ENCODE measurements at regions not wholly inside any gene's neighbourhood (a gene's known extent, or its start where the extent isn't known, plus 50 kb on each side); places are given as distances from the start of the nearest gene placed in this dataset.
"Not testable (repeated sequence)": the region's sequence is repeated elsewhere in the genome, so short reads cannot be mapped to it uniquely, and the experiment has no call there.

GRCh38 chr6:147965448-147965847, 377.2 kb upstream of the SASH1 start:
- not testable (repeated sequence) for DNase-seq (ENCODE audit: low read depth in 2 of 2)

- no peak for DNase-seq (ENCODE audit: low read depth in 2 of 2)
These were observed 371.7 kb upstream of the SASH1 start for GRCh38 chr6:147970970-147971369.

GRCh38 chr6:147972448-147972847, 370.2 kb upstream of the SASH1 start:
- DNase-seq (ENCODE audit: low read depth in 2 of 2) = no peak

GRCh38 chr6:147973806-147974205, 368.8 kb upstream of the SASH1 start:
- no peak for DNase-seq (ENCODE audit: low read depth in 2 of 2)

- no peak for DNase-seq (ENCODE audit: low read depth in 2 of 2)
These were observed 368.3 kb upstream of the SASH1 start for GRCh38 chr6:147974376-147974775.

- DNase-seq (ENCODE audit: low read depth in 2 of 2) = no peak
These were observed 364.7 kb upstream of the SASH1 start for GRCh38 chr6:147977851-147978465.

- DNase-seq (ENCODE audit: low read depth in 2 of 2) = no peak
These were observed 362.7 kb upstream of the SASH1 start for GRCh38 chr6:147979966-147980365.

GRCh38 chr6:147983581-147984366, 358.9 kb upstream of the SASH1 start:
- DNase-seq (ENCODE audit: low read depth in 2 of 2) = no peak

- no peak for DNase-seq (ENCODE audit: low read depth in 2 of 2)
These were observed 355.8 kb upstream of the SASH1 start for GRCh38 chr6:147986846-147987245.

GRCh38 chr6:147990159-147990558, 352.5 kb upstream of the SASH1 start:
- DNase-seq (ENCODE audit: low read depth in 2 of 2) = no peak

GRCh38 chr6:147991961-147992360, 350.7 kb upstream of the SASH1 start:
- DNase-seq (ENCODE audit: low read depth in 2 of 2) = no peak

- DNase-seq (ENCODE audit: low read depth in 2 of 2) = no peak
These were observed 343.6 kb upstream of the SASH1 start for GRCh38 chr6:147999001-147999540.

GRCh38 chr6:148001844-148002642, 340.6 kb upstream of the SASH1 start:
- no peak for DNase-seq (ENCODE audit: low read depth in 2 of 2)

- no peak for DNase-seq (ENCODE audit: low read depth in 2 of 2)
These were observed 338.0 kb upstream of the SASH1 start for GRCh38 chr6:148004651-148005050.

GRCh38 chr6:148005806-148006205, 336.8 kb upstream of the SASH1 start:
- no peak for DNase-seq (ENCODE audit: low read depth in 2 of 2)

- not testable (repeated sequence) for DNase-seq (ENCODE audit: low read depth in 2 of 2)
These were observed 332.1 kb upstream of the SASH1 start for GRCh38 chr6:148010516-148010915.

GRCh38 chr6:148016013-148016412, 326.6 kb upstream of the SASH1 start:
- DNase-seq (ENCODE audit: low read depth in 2 of 2) = no peak

GRCh38 chr6:148021165-148021564, 321.5 kb upstream of the SASH1 start:
- DNase-seq (ENCODE audit: low read depth in 2 of 2) = peak; percentile 70 to 90

GRCh38 chr6:148021699-148022098, 320.9 kb upstream of the SASH1 start:
- DNase-seq (ENCODE audit: low read depth in 2 of 2) = peak in 1 of 2 donors; percentile 70

GRCh38 chr6:148022279-148022678, 320.4 kb upstream of the SASH1 start:
- DNase-seq (ENCODE audit: low read depth in 2 of 2) = not testable (repeated sequence)

GRCh38 chr6:148027201-148027600, 315.4 kb upstream of the SASH1 start:
- DNase-seq (ENCODE audit: low read depth in 2 of 2) = no peak

- DNase-seq (ENCODE audit: low read depth in 2 of 2) = no peak
These were observed 306.7 kb upstream of the SASH1 start for GRCh38 chr6:148035806-148036390.

All from dermis microvascular lymphatic vessel endothelial cell (primary cell).